ENCODE measurements at regions not wholly inside any gene's neighbourhood (a gene's known extent, or its start where the extent isn't known, plus 50 kb on each side); places are given as distances from the start of the nearest gene placed in this dataset.

GRCh38 chr12:69056743-69057515, 124.0 kb upstream of the CPM start:
- no peak for DNase-seq (ENCODE audit: low spot score)
- TF ChIP-seq CTCF (IDR thresholded peaks at IDR 0.05; ENCODE audit: borderline replicate concordance, control extremely low read depth, extremely low read depth, insufficient read depth, missing control alignments): no peak
- in situ Hi-C loops (cut with MboI; ENCODE audit: low sequenced_read_pairs, unreplicated experiment): no loop called here

- TF ChIP-seq CTCF (IDR thresholded peaks at IDR 0.05; ENCODE audit: borderline replicate concordance, control extremely low read depth, extremely low read depth, insufficient read depth, missing control alignments): no peak
- in situ Hi-C loops (cut with MboI; ENCODE audit: low sequenced_read_pairs, unreplicated experiment): no loop called here
- no peak for DNase-seq (ENCODE audit: low spot score)
Observed at GRCh38 chr12:69057742-69058141, 124.8 kb upstream of the CPM start.

GRCh38 chr12:69059465-69060457, 126.8 kb upstream of the CPM start:
- in situ Hi-C loops (cut with MboI; ENCODE audit: low sequenced_read_pairs, unreplicated experiment): no loop called here
- no peak for DNase-seq (ENCODE audit: low spot score)
- no peak for TF ChIP-seq CTCF (IDR thresholded peaks at IDR 0.05; ENCODE audit: borderline replicate concordance, control extremely low read depth, extremely low read depth, insufficient read depth, missing control alignments)

- TF ChIP-seq CTCF (IDR thresholded peaks at IDR 0.05; ENCODE audit: borderline replicate concordance, control extremely low read depth, extremely low read depth, insufficient read depth, missing control alignments): no peak
- DNase-seq (ENCODE audit: low spot score): no peak
- in situ Hi-C loops (cut with MboI; ENCODE audit: low sequenced_read_pairs, unreplicated experiment): no loop called here
Observed at GRCh38 chr12:69061574-69061973, 128.6 kb upstream of the CPM start.

- no peak for TF ChIP-seq CTCF (IDR thresholded peaks at IDR 0.05; ENCODE audit: borderline replicate concordance, control extremely low read depth, extremely low read depth, insufficient read depth, missing control alignments)
- in situ Hi-C loops (cut with MboI; ENCODE audit: low sequenced_read_pairs, unreplicated experiment): no loop called here
- no peak for DNase-seq (ENCODE audit: low spot score)
Observed at GRCh38 chr12:69062621-69063237, 129.8 kb upstream of the CPM start.

GRCh38 chr12:69064734-69065443, 131.9 kb upstream of the CPM start:
- in situ Hi-C loops (cut with MboI; ENCODE audit: low sequenced_read_pairs, unreplicated experiment): no loop called here
- no peak for DNase-seq (ENCODE audit: low spot score)
- no peak for TF ChIP-seq CTCF (IDR thresholded peaks at IDR 0.05; ENCODE audit: borderline replicate concordance, control extremely low read depth, extremely low read depth, insufficient read depth, missing control alignments)

Measured in GM13976 (cell line).